ENCODE measurements at regions not wholly inside any gene's neighbourhood (a gene's known extent, or its start where the extent isn't known, plus 50 kb on each side); places are given as distances from the start of the nearest gene placed in this dataset.
A peak's percentile ranks its signal among the peaks of the same experiment; 100 is the strongest.
"Not testable (repeated sequence)": the region's sequence is repeated elsewhere in the genome, so short reads cannot be mapped to it uniquely, and the experiment has no call there.

DNA sequence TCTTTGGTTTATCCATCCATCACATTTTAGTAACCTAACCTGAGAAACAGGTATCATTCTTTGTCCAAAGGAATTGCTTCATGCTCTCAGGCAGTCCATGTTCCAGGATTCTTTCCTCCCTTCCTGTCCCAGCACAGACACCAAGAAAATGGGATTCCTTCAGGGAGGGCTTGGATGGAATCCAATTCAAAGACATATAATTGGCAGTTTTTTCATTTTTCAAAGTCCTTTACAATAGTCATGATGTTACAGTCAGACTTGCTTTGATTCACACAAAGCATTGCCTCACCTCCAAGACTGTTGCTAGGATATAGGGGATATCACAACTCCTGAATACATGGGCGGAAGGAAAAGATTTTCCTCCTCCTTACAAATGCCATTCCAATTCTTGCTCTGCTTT, 241.4 kb upstream of the ACVR2A start:
- FAIRE-seq: no peak
- Histone ChIP-seq H3K9me3 (ENCODE audit: control insufficient read depth in 2 of 2, insufficient read depth in 1 of 2, low read depth in 1 of 2, low read length in 1 of 2) (peaks cover 0 to 3% of the 10 kb centered on the region in 2 donors), H3K4me3 (ENCODE audit: low read depth in 1 of 3, low read length in 3 of 3) (no peak overlapping the region), H3K36me3 (ENCODE audit: control insufficient read depth in 3 of 3, insufficient read depth in 2 of 3, low read depth in 1 of 3, low read length in 3 of 3) (no peaks in the 10 kb centered on the region), H3K27ac (ENCODE audit: low read depth in 1 of 3, low read length in 2 of 3) (no peak overlapping the region), H3K27me3 (ENCODE audit: control insufficient read depth in 3 of 3, insufficient read depth in 3 of 3, low read length in 3 of 3) (no peaks in the 10 kb centered on the region), H3K4me1 (ENCODE audit: control insufficient read depth in 3 of 3, insufficient read depth in 2 of 3, low read depth in 1 of 3, low read length in 2 of 3) (no peaks in the 10 kb centered on the region)
- no peak for DNase-seq
- WGBS, 3 donors: 82 to 96% (median 85%) methylated on average over 1 of the region's 1 CpG

DNA sequence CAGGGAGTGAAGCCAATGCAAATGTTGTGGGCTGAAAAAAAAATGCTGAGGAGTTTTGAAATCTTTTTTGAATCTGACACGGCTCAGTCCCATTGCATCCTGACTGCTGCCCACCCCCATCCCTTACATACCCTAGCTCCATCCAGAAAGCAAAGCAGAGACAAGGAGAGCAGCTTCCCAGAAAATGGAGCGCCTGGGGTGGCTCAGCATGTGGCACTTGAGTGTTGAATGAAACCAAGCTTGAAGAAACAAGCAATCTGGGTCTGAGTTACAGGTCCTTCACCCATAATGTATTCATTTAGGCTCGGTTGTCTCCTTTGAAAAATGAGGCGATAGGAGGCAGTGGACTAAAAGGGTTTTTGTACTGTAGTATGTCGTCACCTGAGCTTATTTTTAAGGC, 244.2 kb upstream of the ACVR2A start:
- peaks cover 0 to 7% of the 10 kb centered on the region in 2 donors for H3K9me3 ChIP-seq (ENCODE audit: control insufficient read depth in 2 of 2, insufficient read depth in 1 of 2, low read depth in 1 of 2, low read length in 1 of 2)
- H3K4me3 ChIP-seq (ENCODE audit: low read depth in 1 of 3, low read length in 3 of 3): no peak overlapping the region
- no peaks in the 10 kb centered on the region for H3K27me3 ChIP-seq (ENCODE audit: control insufficient read depth in 3 of 3, insufficient read depth in 3 of 3, low read length in 3 of 3)
- DNase-seq (no peak), FAIRE-seq (no peak)
- 72 to 84% (median 78%) methylated on average over 5 of the region's 5 CpGs for WGBS, 3 donors
- peaks cover 0 to 2% (median 1%) of the 10 kb centered on the region in 3 donors for H3K4me1 ChIP-seq (ENCODE audit: control insufficient read depth in 3 of 3, insufficient read depth in 2 of 3, low read depth in 1 of 3, low read length in 2 of 3)
- no peak overlapping the region for H3K27ac ChIP-seq (ENCODE audit: low read depth in 1 of 3, low read length in 2 of 3)
- no peaks in the 10 kb centered on the region for H3K36me3 ChIP-seq (ENCODE audit: control insufficient read depth in 3 of 3, insufficient read depth in 2 of 3, low read depth in 1 of 3, low read length in 3 of 3)

DNA sequence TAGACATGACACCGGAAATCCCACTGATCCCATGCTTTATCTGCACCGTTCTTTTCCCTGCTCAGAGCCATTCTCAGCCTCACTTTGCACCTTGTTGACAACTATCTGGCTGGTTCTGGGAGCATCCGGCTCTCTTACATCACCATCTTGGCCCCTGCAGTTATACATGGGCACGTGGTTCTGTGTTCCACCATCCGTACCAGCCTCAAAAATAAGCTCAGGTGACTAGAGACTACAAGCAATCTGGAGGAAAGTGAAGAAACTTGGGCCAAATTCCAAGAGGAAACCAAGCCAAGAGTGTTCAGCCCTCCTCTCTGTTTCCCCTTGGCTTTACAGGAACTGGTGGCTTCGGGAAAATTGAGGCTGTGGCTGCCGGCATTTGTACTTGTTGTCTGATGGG, 244.6 kb upstream of the ACVR2A start:
- Histone ChIP-seq H3K4me1 (ENCODE audit: control insufficient read depth in 3 of 3, insufficient read depth in 2 of 3, low read depth in 1 of 3, low read length in 2 of 3) (peaks cover 3 to 6% (median 3%) of the 10 kb centered on the region in 3 donors), H3K27me3 (ENCODE audit: control insufficient read depth in 3 of 3, insufficient read depth in 3 of 3, low read length in 3 of 3) (no peaks in the 10 kb centered on the region), H3K9me3 (ENCODE audit: control insufficient read depth in 2 of 2, insufficient read depth in 1 of 2, low read depth in 1 of 2, low read length in 1 of 2) (peaks cover 0 to 7% of the 10 kb centered on the region in 2 donors), H3K36me3 (ENCODE audit: control insufficient read depth in 3 of 3, insufficient read depth in 2 of 3, low read depth in 1 of 3, low read length in 3 of 3) (no peaks in the 10 kb centered on the region), H3K27ac (ENCODE audit: low read depth in 1 of 3, low read length in 2 of 3) (no peak overlapping the region), H3K4me3 (ENCODE audit: low read depth in 1 of 3, low read length in 3 of 3) (no peak overlapping the region)
- WGBS, 3 donors: 83 to 88% (median 84%) methylated on average over 7 of the region's 7 CpGs
- DNase-seq: no peak
- no peak for FAIRE-seq

DNA sequence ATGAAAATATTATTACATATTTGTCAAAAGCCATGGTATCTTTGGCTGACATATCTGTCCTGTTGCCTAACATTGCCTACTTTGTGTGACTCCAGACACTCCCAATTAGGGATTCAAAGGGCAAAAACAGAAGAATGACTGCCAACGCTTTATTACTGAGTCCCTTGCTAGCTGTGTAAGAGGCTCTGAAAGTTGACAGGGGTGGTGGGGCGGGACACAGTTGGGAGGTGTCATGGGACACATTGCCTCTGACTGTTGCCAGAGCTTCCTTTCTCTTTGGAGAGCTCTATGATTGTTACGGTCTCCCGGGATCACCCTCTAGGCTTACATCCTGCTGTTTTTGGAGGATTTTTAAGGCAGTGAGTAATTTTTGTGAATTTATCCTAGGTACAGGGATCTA, 249.6 kb upstream of the ACVR2A start:
- 20 to 44% (median 41%) methylated on average over 4 of the region's 4 CpGs for WGBS, 3 donors
- FAIRE-seq: no peak

DNA sequence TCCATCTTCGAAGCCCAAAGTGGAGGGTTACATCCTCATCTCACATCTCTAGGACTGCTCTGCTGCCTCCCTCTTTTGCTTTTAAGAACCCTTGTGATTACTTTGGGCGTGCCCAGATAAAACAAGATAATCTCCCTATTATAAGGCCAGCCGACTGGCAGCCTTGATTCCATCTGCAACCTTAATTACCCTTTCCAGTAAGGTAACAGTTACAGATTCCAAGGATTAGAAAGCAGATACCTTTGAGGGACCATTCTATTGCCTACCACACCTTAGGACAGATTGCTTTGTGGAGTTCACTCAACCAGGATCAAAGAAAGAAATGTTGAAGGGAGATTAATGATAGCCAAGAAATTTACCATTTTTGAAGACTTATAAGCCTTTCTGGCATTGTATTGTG, 250.8 kb upstream of the ACVR2A start:
- peaks cover 3 to 9% (median 3%) of the 10 kb centered on the region in 3 donors for H3K4me1 ChIP-seq (ENCODE audit: control insufficient read depth in 3 of 3, insufficient read depth in 2 of 3, low read depth in 1 of 3, low read length in 2 of 3)
- H3K36me3 ChIP-seq (ENCODE audit: control insufficient read depth in 3 of 3, insufficient read depth in 2 of 3, low read depth in 1 of 3, low read length in 3 of 3): no peaks in the 10 kb centered on the region
- 12 to 62% (median 36%) methylated on average over 3 of the region's 3 CpGs for WGBS, 3 donors
- no peak overlapping the region for H3K4me3 ChIP-seq (ENCODE audit: low read depth in 1 of 3, low read length in 3 of 3)
- no peak for FAIRE-seq
- H3K27me3 ChIP-seq (ENCODE audit: control insufficient read depth in 3 of 3, insufficient read depth in 3 of 3, low read length in 3 of 3): no peaks in the 10 kb centered on the region
- peaks cover 0 to 9% of the 10 kb centered on the region in 2 donors for H3K9me3 ChIP-seq (ENCODE audit: control insufficient read depth in 2 of 2, insufficient read depth in 1 of 2, low read depth in 1 of 2, low read length in 1 of 2)
- no peak overlapping the region for H3K27ac ChIP-seq (ENCODE audit: low read depth in 1 of 3, low read length in 2 of 3)
- peak; percentile 21 to 73 for DNase-seq

More for the DNA sequence above, 249.6 kb upstream of the ACVR2A start:
- peak; percentile 43 to 85 for DNase-seq
- Histone ChIP-seq H3K36me3 (ENCODE audit: control insufficient read depth in 3 of 3, insufficient read depth in 2 of 3, low read depth in 1 of 3, low read length in 3 of 3) (no peaks in the 10 kb centered on the region), H3K4me1 (ENCODE audit: control insufficient read depth in 3 of 3, insufficient read depth in 2 of 3, low read depth in 1 of 3, low read length in 2 of 3) (peaks cover 3 to 9% (median 3%) of the 10 kb centered on the region in 3 donors), H3K27ac (ENCODE audit: low read depth in 1 of 3, low read length in 2 of 3) (no peak overlapping the region), H3K27me3 (ENCODE audit: control insufficient read depth in 3 of 3, insufficient read depth in 3 of 3, low read length in 3 of 3) (no peaks in the 10 kb centered on the region), H3K9me3 (ENCODE audit: control insufficient read depth in 2 of 2, insufficient read depth in 1 of 2, low read depth in 1 of 2, low read length in 1 of 2) (peaks cover 0 to 9% of the 10 kb centered on the region in 2 donors), H3K4me3 (ENCODE audit: low read depth in 1 of 3, low read length in 3 of 3) (no peak overlapping the region)

DNA sequence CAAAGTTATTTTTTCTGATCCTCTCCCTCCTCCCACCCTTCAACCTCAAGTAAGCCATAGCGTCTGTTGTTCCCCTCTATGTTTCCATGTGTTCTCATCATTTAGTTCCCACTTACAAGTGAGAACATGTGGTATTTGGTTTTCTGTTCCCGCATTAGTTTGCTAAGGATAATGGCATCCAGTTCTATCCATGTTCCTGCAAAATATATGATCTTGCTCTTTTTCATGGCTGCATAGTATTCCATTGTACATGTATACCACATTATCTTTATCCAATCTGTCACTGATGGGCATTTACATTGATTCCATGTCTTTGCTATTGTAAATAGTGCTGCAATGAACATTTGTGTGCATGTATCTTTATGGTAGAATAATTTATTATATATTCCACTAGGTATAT, 252.0 kb upstream of the ACVR2A start:
- not testable (repeated sequence) for DNase-seq; H3K36me3 ChIP-seq (ENCODE audit: control insufficient read depth in 3 of 3, insufficient read depth in 2 of 3, low read depth in 1 of 3, low read length in 3 of 3); H3K4me3 ChIP-seq (ENCODE audit: low read depth in 1 of 3, low read length in 3 of 3); H3K9me3 ChIP-seq (ENCODE audit: control insufficient read depth in 2 of 2, insufficient read depth in 1 of 2, low read depth in 1 of 2, low read length in 1 of 2); H3K27me3 ChIP-seq (ENCODE audit: control insufficient read depth in 3 of 3, insufficient read depth in 3 of 3, low read length in 3 of 3); FAIRE-seq; H3K27ac ChIP-seq (ENCODE audit: low read depth in 1 of 3, low read length in 2 of 3); H3K4me1 ChIP-seq (ENCODE audit: control insufficient read depth in 3 of 3, insufficient read depth in 2 of 3, low read depth in 1 of 3, low read length in 2 of 3)
- 97 to 100% (median 100%) methylated on average over 2 of the region's 2 CpGs for WGBS, 3 donors

DNA sequence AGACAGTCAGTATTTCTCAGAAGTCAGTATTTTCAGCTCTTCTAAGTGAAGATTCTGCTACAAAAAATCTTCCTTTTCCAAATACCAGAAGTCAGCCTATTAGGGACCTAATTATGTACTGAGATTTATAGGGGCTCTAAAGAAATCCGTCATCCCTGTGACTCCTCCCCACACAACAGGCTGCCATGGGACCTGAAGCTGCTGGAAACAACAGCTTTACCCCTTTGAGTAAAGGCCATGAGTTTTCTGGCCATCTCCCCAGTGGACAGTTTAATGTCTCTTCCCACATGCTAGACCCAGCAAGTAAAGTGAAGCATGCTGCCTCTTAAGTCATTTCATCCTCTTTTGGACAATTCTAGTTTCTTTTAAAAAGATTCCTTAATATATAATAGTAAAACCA, 255.7 kb upstream of the ACVR2A start:
- no peak for DNase-seq
- 65 to 86% (median 81%) methylated on average over 1 of the region's 1 CpG for WGBS, 3 donors
- Histone ChIP-seq H3K4me1 (ENCODE audit: control insufficient read depth in 3 of 3, insufficient read depth in 2 of 3, low read depth in 1 of 3, low read length in 2 of 3) (no peaks in the 10 kb centered on the region), H3K36me3 (ENCODE audit: control insufficient read depth in 3 of 3, insufficient read depth in 2 of 3, low read depth in 1 of 3, low read length in 3 of 3) (no peaks in the 10 kb centered on the region), H3K4me3 (ENCODE audit: low read depth in 1 of 3, low read length in 3 of 3) (no peak overlapping the region), H3K27me3 (ENCODE audit: control insufficient read depth in 3 of 3, insufficient read depth in 3 of 3, low read length in 3 of 3) (no peaks in the 10 kb centered on the region), H3K27ac (ENCODE audit: low read depth in 1 of 3, low read length in 2 of 3) (no peak overlapping the region), H3K9me3 (ENCODE audit: control insufficient read depth in 2 of 2, insufficient read depth in 1 of 2, low read depth in 1 of 2, low read length in 1 of 2) (peaks cover 0 to 5% of the 10 kb centered on the region in 2 donors)
- FAIRE-seq: no peak

DNA sequence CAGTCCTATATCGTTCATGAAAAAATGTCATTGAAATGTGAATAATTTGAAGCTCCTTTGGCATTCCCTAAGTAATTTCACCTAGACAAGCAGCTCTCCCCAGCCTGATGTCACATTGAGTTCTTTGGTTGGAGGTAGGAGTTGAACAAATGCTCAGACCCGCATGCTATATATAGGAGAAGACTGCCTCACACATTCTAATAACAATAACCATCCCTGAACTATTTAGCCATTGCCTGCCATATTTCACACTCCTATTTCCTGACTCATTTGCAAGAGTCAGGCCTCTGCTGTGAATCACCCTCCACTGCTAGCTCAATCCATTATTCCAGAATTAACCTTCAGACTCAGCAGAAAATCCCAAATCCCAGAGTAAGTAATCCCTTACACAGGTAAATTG, 256.6 kb upstream of the ACVR2A start:
- WGBS, 3 donors: 77 to 92% (median 78%) methylated on average over 2 of the region's 2 CpGs
- Histone ChIP-seq H3K9me3 (ENCODE audit: control insufficient read depth in 2 of 2, insufficient read depth in 1 of 2, low read depth in 1 of 2, low read length in 1 of 2) (peaks cover 0 to 5% of the 10 kb centered on the region in 2 donors), H3K4me3 (ENCODE audit: low read depth in 1 of 3, low read length in 3 of 3) (no peak overlapping the region), H3K27ac (ENCODE audit: low read depth in 1 of 3, low read length in 2 of 3) (no peak overlapping the region), H3K27me3 (ENCODE audit: control insufficient read depth in 3 of 3, insufficient read depth in 3 of 3, low read length in 3 of 3) (no peaks in the 10 kb centered on the region), H3K4me1 (ENCODE audit: control insufficient read depth in 3 of 3, insufficient read depth in 2 of 3, low read depth in 1 of 3, low read length in 2 of 3) (no peaks in the 10 kb centered on the region), H3K36me3 (ENCODE audit: control insufficient read depth in 3 of 3, insufficient read depth in 2 of 3, low read depth in 1 of 3, low read length in 3 of 3) (no peaks in the 10 kb centered on the region)
- FAIRE-seq (no peak), DNase-seq (no peak)

DNA sequence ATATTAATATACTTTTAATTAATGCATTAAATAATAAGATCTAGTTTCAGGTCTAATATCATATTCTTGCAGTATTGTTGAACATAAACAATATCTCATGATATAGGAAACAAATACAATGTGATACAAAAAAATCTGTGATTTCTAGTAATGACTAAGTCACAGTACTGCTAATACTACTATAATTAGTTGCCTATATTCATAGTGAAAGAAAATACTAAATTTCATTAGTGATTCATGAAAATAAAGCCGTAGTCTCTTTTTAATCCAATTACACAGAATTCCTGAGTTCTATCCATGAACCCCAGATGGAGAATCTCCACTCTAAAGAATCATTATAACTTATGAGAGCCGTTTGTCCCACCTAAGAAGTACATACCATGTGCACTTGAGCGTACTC, 266.3 kb upstream of the ACVR2A start:
- no peaks in the 10 kb centered on the region for H3K4me1 ChIP-seq (ENCODE audit: control insufficient read depth in 3 of 3, insufficient read depth in 2 of 3, low read depth in 1 of 3, low read length in 2 of 3)
- 84 to 93% (median 91%) methylated on average over 3 of the region's 3 CpGs for WGBS, 3 donors
- no peak for DNase-seq
- H3K36me3 ChIP-seq (ENCODE audit: control insufficient read depth in 3 of 3, insufficient read depth in 2 of 3, low read depth in 1 of 3, low read length in 3 of 3): no peaks in the 10 kb centered on the region
- FAIRE-seq: peak; percentile 47
- H3K4me3 ChIP-seq (ENCODE audit: low read depth in 1 of 3, low read length in 3 of 3): no peak overlapping the region
- no peaks in the 10 kb centered on the region for H3K27me3 ChIP-seq (ENCODE audit: control insufficient read depth in 3 of 3, insufficient read depth in 3 of 3, low read length in 3 of 3)
- H3K9me3 ChIP-seq (ENCODE audit: control insufficient read depth in 2 of 2, insufficient read depth in 1 of 2, low read depth in 1 of 2, low read length in 1 of 2): no peaks in the 10 kb centered on the region
- no peak overlapping the region for H3K27ac ChIP-seq (ENCODE audit: low read depth in 1 of 3, low read length in 2 of 3)
